SU-DHL-6 (cell line): ENCODE measurements at regions not wholly inside any gene's neighbourhood (a gene's known extent, or its start where the extent isn't known, plus 50 kb on each side); places are given as distances from the start of the nearest gene placed in this dataset.

Source experiments
- H2AFZ ChIP-seq: fragments of 200-600 bp; sonication (generic); 2 replicates; pipeline ENCODE4 v1.6.1; 2014; ENCODE audit warnings: low read depth, mild to moderate bottlenecking, moderate library complexity, mixed read lengths, antibody characterized with exemption, low read length; ENCODE audit not compliant: severe bottlenecking
- H3F3A ChIP-seq: fragments of 200-600 bp; shearing (Covaris generic); 2 replicates; pipeline ENCODE4 v1.6.0; 2016; ENCODE audit warnings: antibody characterized with exemption, mild to moderate bottlenecking; ENCODE audit not compliant: insufficient read depth
- H3K27ac ChIP-seq: fragments of 200-600 bp; sonication (generic); 2 replicates; pipeline ENCODE4 v1.5.1; 2016; ENCODE audit warnings: low read depth, mild to moderate bottlenecking, low read length, moderate library complexity, mixed read lengths
- H3K27me3 ChIP-seq: fragments of 200-600 bp; sonication (generic), shearing (Covaris generic); 2 replicates; pipeline ENCODE4 v1.6.0; 2014; ENCODE audit warnings: mild to moderate bottlenecking, low read length
- H3K36me3 ChIP-seq: fragments of 200-600 bp; sonication (generic); 2 replicates; pipeline ENCODE4 v1.6.1; 2014; ENCODE audit warnings: mild to moderate bottlenecking, low read length, mixed read lengths
- H3K4me2 ChIP-seq: fragments of 300-600, 200-600 bp; shearing (Covaris generic), sonication (generic); 2 replicates; pipeline ENCODE4 v1.6.0; 2014; ENCODE audit warnings: low read length, low read depth, mild to moderate bottlenecking; ENCODE audit not compliant: poor library complexity, severe bottlenecking
- H3K4me3 ChIP-seq: fragments of 200-600 bp; sonication (generic); 2 replicates; pipeline ENCODE4 v1.5.1; 2014; ENCODE audit warnings: antibody characterized with exemption, low read length, mild to moderate bottlenecking, mixed read lengths; ENCODE audit not compliant: insufficient read depth, poor library complexity, severe bottlenecking
- H3K79me2 ChIP-seq: fragments of 200-600 bp; sonication (generic); 2 replicates; pipeline ENCODE4 v1.6.1; 2014; ENCODE audit warnings: mild to moderate bottlenecking, low read length, moderate library complexity; ENCODE audit not compliant: insufficient read depth
- H3K9ac ChIP-seq: fragments of 200-600 bp; sonication (generic); 2 replicates; pipeline ENCODE4 v1.7.0; 2014; ENCODE audit warnings: mild to moderate bottlenecking, low read length
- H3K9me2 ChIP-seq: fragments of 200-600 bp; sonication (generic); replicated peaks from 2 replicates; pipeline ENCODE4 v1.6.1; 2014; ENCODE audit warnings: low read length; ENCODE audit not compliant: insufficient read depth
- H3K9me3 ChIP-seq: fragments of 200-600 bp; sonication (generic); 2 replicates; pipeline ENCODE4 v1.6.1; 2014; ENCODE audit warnings: low read length, mixed read lengths; ENCODE audit not compliant: insufficient read depth
- H4K20me1 ChIP-seq: fragments of 200-600 bp; sonication (generic); 2 replicates; pipeline ENCODE4 v1.6.1; 2014; ENCODE audit warnings: low read depth, mild to moderate bottlenecking, antibody characterized with exemption, low read length, moderate library complexity, mixed read lengths
- EZH2phosphoT487 ChIP-seq: fragments of 200-600 bp; sonication (generic), shearing (Covaris generic); conservative IDR thresholded peaks from 2 replicates; pipeline ENCODE4 v1.6.1; 2018; ENCODE audit warnings: mild to moderate bottlenecking, antibody characterized with exemption, low read length, moderate library complexity, mixed read lengths
- TF ChIP-seq, protein P1 (sequence below): fragments of 200-600 bp; sonication (generic); IDR thresholded peaks from one replicate; pipeline ENCODE4 v1.5.1; 2017; ENCODE audit warnings: antibody characterized with exemption, mild to moderate bottlenecking, low read length, moderate library complexity; ENCODE audit not compliant: insufficient read depth, poor library complexity, severe bottlenecking

DNA sequence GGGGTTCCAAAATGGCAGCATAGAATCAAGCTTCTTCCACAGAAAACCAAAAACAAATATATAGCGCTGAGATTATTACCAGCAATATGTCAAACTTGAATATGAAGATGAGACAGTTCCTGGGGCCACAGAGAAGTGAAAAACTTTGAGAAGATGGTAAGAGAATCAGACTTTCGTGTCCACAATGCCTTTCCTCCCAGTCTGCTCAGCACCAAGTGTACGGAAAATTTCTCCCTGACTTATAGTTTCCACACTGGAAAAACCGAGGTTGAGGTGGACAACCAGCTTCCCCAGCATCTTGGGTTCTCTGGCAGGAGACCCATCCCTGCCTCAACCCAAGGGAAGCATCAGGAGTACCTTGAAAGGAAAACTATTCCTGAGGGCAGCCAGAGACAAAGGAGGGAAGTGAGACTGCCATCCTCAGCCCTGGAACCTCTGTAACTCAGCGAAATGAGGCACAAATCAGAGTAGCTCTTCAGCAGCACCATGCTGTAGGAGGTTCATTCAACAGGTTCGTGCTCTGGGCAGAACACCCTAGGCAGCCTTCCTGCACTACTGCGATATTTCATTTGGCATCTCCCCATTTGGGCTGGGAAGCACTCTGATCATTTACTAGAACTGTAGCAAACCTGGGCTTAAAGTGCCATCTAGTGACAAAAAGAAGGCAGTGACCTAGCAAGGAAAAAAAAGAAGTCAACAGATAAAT, 52.4 kb upstream of the CAPRIN2 start:
- Histone ChIP-seq H3K4me3 (no peak overlapping the region), H3K9ac (no peak overlapping the region), H3K27ac (no peak overlapping the region), H2AFZ (no peak overlapping the region), H4K20me1 (no peaks in the 10 kb centered on the region), H3K79me2 (no peaks in the 10 kb centered on the region), H3K27me3 (no peaks in the 10 kb centered on the region), H3K4me2 (no peak overlapping the region), H3K9me2 (no peaks in the 10 kb centered on the region), H3K36me3 (no peaks in the 10 kb centered on the region), H3K9me3 (no peaks in the 10 kb centered on the region), H3F3A (no peaks in the 10 kb centered on the region)
- no peak for TF ChIP-seq EZH2phosphoT487
- TF ChIP-seq, protein P1, sequence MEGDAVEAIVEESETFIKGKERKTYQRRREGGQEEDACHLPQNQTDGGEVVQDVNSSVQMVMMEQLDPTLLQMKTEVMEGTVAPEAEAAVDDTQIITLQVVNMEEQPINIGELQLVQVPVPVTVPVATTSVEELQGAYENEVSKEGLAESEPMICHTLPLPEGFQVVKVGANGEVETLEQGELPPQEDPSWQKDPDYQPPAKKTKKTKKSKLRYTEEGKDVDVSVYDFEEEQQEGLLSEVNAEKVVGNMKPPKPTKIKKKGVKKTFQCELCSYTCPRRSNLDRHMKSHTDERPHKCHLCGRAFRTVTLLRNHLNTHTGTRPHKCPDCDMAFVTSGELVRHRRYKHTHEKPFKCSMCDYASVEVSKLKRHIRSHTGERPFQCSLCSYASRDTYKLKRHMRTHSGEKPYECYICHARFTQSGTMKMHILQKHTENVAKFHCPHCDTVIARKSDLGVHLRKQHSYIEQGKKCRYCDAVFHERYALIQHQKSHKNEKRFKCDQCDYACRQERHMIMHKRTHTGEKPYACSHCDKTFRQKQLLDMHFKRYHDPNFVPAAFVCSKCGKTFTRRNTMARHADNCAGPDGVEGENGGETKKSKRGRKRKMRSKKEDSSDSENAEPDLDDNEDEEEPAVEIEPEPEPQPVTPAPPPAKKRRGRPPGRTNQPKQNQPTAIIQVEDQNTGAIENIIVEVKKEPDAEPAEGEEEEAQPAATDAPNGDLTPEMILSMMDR: peak; percentile 56

GRCh38 chr12:30805959-30806358, 51.2 kb upstream of the CAPRIN2 start:
- H3F3A ChIP-seq: no peaks in the 10 kb centered on the region
- H4K20me1 ChIP-seq: no peaks in the 10 kb centered on the region
- TF ChIP-seq, protein P1: no peak
- TF ChIP-seq EZH2phosphoT487: no peak

More at GRCh38 chr12:30805959-30806358, 51.2 kb upstream of the CAPRIN2 start:
- H3K27ac ChIP-seq: no peak overlapping the region
- H3K9ac ChIP-seq: no peak overlapping the region
- no peaks in the 10 kb centered on the region for H3K27me3 ChIP-seq
- H3K4me2 ChIP-seq: no peak overlapping the region
- no peak overlapping the region for H2AFZ ChIP-seq
- H3K79me2 ChIP-seq: no peaks in the 10 kb centered on the region
- H3K4me3 ChIP-seq: no peak overlapping the region
- H3K9me2 ChIP-seq: no peaks in the 10 kb centered on the region
- H3K9me3 ChIP-seq: no peaks in the 10 kb centered on the region
- no peaks in the 10 kb centered on the region for H3K36me3 ChIP-seq
